ENCODE measurements at regions not wholly inside any gene's neighbourhood (a gene's known extent, or its start where the extent isn't known, plus 50 kb on each side); places are given as distances from the start of the nearest gene placed in this dataset.

- TF ChIP-seq POLR2A (IDR thresholded peaks at IDR 0.05) (no peak), EP300 (IDR thresholded peaks at IDR 0.05) (no peak)
These were observed 97.9 kb upstream of the UNC13C start for GRCh38 chr15:53880357-53880756.
